HG03280 (cell line): ENCODE measurements at regions not wholly inside any gene's neighbourhood (a gene's known extent, or its start where the extent isn't known, plus 50 kb on each side); places are given as distances from the start of the nearest gene placed in this dataset.

Source experiments
- ATAC-seq: cut with Tn5 transposase; IDR thresholded peaks from one replicate; pipeline ENCODE4 v1.9.1; 2021; ENCODE audit warnings: mild to moderate bottlenecking, moderate library complexity; ENCODE audit not compliant: unreplicated experiment

DNA sequence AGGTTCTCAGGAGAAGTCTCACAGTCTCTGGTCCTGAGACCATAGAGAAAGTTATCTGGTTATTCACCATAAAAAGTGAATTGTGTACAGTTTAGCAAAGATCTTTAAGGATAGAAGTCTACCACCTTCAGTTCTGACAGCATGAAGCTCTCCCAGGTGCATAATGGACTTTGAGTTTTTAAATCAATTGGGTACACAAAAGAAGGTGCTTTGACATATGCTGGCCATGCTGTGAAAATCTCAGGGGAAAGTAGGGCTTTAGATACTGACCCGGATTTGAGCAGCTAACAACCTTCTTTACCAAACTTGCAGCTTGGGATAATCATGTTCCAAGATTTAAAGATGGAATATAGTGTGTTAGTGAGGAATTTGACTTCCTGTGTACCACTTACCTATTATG is 264.2 kb downstream of the ZSWIM6 start:
- ATAC-seq = no peak

DNA sequence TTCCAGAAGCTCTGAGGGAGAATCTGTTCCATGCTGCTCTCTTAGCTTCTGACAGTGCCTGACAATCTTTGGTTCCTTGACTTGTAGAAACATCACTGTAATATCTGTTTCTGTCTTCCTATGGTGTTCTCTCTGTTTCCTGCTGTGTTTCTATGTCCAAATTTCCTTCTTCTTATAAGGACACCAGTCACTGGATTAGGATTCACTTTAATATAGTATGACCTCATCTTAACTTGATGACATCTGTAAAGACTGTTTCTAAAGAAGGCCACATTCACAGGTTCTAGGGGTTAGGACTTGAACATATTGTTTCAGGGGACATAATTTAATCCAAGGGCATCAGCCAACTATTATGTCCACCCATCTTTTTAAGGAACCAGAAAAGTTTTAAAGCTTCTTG is 265.6 kb downstream of the ZSWIM6 start:
- ATAC-seq = no peak

DNA sequence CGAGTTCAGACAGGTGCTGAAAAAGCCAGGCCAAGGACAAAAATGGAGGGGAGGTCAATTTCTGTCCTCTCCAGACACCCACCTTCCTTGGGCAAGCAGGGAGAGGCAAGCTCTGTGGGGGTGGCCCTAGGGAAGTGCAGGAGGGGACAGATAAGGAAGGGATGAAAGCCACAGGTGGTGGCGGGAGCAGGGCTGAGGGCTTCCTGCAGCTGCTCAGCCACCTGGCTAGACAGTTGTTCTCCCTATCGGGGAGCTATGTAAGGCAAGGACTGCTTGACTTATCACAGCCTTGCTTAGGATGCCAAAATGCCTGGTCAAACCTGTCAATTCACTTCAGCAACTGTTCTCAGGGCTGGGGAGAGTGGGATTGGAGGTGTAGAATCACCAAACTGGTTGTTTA is 266.1 kb downstream of the ZSWIM6 start:
- ATAC-seq = no peak

DNA sequence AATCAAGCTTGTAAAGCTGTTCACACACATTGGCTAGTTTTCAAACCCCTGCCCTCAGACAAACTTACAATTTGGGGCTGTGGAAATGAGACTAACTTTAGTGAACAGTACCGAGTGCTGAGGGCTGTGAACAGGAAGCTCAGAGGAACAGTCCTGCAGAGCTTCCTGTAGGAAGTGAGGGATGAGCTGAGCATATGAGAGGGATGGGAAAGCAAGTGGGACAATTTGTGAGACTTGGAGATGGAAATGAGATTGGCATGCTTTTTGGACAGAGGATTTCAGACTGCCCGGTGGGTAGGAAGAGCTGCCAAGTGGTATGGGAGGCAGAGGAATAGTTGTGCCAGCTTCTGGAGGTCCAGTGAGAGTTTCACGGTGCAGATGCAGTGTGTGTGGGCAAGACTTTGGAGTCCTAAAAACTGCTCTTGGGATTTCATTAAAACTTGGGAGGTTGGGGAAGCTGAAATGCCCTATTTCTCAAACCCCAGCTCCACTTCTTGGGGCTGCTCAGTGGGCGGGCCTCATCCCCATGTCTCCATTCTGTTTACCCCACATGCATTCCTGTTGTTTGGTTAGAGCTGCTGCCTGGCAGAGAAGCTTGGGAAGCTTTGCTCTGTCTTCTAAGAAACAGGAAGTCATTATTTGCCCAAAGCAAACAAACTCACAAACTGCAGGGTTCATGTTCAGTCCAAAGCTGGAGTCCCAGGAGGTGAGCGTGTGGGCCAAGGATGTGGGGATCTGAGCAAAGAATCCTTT is 267.5 kb downstream of the ZSWIM6 start:
- ATAC-seq = no peak

DNA sequence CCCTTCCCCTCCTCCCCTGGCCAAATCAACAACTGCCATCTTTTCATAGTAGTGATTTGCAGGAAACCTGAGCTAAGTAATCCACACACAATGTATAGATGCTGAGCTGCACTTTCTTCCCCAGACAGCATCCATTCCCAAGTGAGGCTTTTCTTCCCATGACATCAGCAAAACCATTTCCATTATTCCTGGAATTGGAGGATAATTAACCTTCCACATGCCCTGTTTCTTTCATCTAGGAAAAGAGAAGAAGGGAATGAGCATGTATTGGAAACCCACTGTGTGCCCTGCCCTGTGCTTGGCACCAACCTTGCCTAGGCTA is 268.0 kb downstream of the ZSWIM6 start:
- ATAC-seq = no peak

DNA sequence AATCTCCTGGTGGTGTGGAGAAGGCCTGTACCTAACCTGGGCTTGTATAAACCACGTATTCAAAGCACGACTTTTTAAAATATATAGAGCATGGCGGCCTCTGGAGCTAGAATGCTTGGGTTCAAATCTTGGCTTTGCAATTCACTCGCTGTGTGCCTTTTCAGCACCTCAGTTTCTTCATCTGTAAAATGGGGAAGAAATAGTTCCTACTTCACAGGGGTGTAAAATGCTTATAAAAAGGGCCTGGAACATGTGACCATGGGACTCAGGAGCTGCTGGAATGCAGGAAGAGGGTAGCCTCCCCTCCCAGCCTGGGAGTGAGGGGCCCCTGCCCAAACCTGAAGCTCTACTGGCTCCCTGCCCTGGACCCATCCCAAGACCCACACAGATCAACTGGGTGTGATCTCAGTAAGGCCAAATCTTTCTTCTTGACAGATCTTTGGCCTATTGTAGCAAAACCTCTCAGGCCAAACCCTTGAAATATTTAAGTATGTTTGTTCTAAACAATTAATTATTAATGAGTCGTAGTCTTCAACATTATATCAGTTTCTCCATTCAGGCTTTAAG is 269.0 kb downstream of the ZSWIM6 start:
- no peak for ATAC-seq

DNA sequence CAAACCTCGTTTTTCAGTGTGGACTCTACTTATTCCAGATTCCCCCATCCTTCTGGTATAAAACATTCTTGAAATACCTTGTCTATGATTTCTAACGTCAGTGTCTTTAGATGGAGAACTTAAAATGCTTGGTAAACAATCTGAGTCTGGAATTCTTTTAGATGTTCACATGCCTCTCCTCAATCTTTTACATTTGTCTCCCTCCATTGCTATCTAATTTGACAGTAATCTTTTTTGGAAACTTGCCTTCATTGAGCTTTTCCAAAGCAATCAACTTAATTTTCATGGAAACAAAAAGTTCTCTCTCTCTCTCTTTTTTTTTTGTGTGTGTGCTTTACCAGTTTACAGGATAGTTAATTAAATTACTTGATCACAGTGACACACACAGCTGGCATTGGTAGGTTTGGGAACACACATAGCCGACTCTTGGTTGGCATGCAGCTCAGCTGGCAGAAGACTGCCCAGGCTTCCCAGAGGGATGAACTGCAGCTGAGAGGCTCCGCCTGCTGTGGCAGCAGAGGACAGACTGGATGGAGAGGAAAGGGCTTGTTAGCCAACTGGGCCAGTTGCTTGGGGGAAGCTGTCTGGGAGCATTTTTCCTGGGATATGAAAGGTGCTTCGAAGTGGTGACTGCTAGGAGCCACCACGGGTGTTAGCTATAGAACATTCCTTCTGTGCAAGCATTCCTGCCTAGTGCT is 271.3 kb downstream of the ZSWIM6 start:
- ATAC-seq = no peak

DNA sequence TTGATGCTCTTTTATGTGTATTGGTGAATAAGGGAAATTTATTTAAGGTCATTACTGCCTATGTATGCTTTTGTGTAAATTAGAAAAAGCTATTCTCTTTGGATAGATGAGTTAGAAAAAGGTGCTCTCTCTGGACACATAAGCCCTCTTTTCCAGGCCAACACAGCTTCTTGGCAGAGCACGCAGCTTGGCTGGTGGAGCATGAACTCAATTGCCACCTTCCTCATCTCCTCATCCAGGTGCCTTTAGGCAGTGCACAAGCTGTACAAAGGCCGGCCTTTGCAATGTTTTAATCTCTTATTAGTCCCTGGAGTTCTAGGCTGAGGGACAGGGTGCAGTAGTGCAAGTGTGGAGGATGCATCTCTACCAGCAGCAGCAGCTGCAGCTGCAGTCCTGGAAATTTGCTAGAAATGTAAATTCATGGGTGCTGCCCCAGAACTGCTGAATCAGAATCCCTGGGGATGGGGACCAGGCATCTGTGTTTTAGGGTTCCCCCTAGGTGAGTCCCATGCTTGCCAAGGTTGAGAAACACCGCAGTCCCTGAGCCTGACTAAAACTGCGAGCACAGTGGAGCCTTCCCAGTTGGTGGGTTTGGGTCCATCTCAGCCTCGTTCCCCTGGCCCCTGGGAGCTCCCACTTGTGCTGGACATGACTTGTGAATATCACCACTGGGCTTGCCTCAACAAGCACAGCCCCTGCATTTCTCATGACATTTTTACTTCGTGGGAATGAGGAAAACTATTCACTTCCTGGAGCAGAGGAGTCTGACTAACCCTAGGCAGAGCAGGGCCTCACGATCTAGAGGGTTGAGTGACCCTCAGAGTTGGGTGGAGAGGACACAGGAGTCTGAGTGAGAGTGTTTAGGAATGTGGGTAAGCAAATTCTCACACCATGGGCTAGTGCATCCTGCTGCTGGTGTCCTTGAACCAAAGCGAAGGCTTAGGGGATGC is 272.3 kb downstream of the ZSWIM6 start:
- ATAC-seq = no peak

DNA sequence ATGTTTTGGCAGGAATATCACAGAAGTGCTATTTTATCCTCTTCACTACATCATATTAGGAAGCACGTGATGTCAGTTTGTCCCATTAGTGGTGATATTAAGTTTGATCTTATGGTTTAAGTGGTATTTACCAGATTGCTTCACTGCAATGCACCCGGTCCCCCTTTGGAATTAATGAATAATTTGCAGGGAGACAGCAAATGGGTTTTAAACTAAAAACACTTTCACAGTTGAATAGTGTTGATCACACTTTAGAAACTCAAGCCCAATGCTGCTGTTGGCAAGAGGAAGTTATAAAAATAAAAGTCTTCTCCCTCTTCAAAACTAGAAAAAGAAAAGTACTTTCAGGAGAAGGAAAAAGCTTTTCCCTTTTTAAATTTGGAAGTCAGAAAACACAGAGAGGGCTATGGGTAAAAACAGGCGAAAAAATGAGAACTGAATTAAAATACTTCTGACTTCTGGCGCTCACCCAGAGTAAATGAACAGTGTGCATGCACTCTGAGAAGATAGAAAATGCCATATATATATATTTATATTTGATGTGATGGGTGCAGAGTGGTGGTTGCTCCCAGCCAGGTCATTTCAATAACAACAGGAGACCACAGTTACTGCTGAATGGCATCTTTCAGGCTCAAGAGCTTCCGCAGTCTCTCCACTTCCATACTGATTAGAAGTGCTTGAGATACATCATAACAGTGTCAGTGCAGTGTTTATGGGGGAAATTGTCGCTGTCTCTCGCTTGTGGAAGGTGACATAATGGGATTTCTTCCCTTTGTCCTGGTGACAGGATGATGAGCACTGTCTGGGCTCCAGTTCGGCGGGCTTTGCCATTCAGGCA is 278.0 kb downstream of the ZSWIM6 start:
- no peak for ATAC-seq

DNA sequence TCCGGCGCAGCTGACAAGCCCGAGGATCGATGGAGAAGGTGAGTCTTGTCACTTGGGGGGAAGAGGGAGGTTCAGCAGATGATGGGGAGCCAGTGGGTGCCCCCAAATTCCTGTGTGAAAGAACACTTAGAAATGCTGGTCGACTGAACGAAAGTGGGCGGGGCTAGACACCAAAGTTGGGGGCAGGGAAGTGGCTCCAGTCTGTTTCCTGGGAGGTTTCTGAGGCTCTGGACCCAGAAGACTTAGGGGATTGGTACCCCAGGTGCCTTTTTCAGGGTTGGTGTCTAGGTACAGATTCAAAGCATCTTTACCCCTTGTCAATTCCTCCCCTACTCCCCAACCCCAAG is 278.6 kb downstream of the ZSWIM6 start:
- ATAC-seq = no peak

DNA sequence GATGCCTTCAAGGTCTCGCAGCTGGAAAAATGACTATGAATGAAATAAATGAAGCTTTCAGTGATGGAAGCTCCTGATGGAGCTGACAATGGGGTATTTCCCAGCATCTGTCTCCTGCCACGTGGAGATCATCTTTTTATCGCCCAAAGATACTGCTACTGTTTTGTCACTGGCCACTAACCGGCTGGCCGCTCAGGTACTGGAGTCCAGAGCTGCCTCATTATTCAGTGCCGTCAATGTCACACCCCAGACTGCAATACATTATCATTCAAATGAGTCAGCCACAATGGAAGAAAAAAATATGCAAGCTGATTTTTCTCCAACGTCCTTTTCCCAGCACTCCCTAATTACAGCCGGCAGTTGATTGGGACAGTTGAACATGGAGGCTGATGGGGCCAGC is 280.4 kb downstream of the ZSWIM6 start:
- no peak for ATAC-seq

DNA sequence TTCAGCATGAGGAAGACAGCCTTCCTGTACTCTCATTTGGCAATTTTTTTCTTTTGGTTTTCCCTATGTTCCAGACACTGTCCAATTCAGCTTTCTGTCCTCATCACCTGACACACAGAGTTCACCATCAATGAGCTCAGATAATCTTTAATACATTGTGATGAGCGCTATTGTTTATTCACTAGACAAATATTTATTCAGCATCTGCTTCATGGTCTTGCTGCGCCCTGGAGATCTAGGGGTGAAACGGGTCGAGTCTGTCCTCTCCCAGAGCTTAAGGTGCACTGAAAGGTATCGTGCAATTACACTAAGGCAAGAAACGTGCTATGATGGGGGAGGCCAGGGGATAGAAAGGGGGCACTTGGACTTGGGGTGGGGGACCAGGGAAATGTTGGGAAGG is 281.6 kb downstream of the ZSWIM6 start:
- ATAC-seq = no peak

DNA sequence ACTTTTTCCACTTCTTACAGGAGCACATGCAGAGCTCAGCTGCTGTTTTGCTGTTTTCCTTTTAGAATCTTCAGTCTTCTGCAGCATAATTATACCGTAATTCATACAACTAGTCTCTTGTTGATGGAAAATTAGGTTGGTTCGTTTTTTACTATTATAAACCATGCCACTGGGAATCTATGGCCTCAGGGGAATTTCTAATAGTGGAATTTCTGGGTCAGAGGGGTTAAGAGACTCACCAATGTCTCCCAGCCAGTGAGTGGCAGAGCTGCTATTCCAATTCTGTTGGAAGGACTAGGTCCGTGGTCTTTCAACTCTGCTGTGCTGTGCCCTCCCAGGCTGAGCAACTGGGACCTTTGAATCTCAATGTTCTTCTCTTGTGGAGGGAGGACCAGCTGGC is 282.5 kb downstream of the ZSWIM6 start:
- no peak for ATAC-seq

DNA sequence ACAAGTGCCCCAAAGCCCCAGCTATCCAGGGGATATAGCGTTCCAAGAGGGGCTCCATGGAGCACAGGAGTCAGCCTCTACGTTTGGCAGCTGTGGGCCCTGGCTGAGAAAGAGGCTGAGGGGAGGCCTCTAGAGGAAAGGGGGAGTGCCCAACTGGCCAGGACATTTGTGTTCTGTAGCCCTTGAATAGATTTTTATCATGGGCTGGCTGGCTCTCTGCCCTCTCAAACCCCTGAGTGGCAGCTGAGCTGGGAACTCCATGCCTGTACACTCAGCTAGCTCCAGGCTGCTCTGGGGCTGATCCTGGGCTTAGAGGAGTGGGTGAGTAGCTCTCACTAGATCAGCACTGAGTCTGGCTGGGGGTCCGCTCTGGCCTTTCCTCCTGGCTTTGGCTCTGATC is 285.0 kb downstream of the ZSWIM6 start:
- ATAC-seq = no peak

DNA sequence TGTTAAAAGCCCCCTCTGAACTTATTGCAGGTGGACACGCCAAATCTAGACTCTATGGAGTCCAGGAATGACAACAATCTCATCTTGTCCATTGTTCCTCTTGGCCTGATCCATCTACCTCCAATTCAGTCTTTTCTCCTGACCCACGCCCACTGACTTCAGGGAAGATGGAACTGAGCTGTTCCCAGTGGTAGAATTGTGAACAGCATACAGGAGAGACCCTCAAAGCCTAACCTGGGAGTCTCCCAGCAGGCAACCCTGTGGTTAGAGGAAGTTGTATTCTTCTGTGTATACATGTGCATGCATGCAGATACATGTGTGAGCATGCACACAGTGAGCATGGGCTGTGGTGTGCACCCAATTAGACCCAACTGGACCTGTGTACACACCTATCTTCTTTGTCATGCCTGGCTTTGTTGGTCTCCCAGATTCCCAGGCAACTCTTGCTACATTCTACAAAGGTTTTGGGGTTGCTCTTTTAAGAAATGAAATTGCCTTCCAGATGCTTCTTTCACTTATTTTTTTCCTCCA is 286.0 kb downstream of the ZSWIM6 start:
- no peak for ATAC-seq

DNA sequence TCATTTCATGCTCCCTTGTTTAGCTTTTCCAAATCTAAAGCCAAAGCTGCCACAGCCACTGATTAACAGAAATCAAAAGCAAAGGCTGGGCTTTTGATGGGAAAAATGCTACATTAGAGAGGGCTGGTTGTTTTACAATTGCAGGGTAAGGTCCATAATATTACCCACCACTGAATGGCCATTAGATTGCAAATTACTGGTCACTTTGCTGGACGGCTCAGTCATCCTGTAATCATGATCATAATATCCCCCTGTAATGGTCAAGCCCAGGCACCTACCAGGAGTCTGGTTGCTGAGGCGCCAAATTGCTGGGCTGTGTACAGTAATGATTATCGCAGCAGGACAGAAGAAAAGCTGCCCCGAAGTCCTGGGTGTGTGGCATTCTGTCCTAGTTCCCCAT is 286.5 kb downstream of the ZSWIM6 start:
- no peak for ATAC-seq

DNA sequence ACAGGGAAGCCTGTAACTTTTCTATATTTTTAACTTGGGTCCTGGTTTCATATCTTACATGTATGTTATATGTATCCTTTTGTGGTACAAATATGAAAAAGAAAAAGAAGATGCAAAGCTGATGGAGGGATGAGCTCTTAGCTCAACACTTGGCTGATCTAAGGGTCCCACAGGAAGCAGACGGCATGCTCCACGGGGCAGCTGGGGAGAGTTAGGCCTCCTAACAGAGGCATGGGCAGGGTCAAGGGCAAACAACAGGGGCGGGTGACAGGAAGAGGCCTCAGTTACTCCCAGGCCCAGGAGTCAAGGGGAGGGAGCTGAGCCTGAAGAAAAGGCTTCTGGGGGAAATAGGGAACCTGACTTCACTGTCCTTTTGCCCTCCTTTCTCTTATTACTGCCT is 287.2 kb downstream of the ZSWIM6 start:
- no peak for ATAC-seq

DNA sequence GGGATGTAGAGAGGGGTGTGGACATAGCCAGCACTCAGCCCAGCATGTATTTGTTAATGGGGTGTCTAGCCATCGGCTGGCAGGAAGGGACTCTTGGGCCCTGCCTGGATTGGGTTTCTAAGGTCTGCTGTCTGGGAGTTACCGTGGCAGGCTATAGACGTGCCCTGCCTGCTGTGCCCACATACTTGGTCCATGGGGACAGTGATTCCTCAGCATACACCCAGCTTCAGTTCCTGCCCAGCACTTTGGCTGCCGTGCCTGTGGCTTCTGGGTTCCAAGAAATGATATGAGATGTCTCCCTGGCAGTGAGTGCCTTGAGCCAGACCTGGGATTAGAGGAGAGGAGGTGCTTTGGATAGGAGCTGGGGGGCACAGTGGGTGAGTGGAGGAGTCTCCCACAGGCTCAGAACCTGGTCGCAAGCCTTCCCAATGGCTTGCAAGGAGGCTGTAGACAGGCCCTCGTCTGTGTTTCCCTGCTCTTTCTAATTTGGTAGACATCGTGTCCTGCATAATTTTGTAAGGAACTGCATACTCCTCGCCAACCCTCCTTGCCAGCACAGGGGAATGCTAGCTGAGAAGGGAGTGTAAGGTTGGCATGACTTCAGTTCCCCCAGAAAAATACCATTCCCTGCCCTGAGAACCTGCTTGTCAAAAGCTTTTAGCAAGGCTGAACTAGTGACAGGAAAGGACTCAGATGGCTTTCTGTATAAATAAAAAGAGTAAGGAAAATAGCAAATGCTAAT is 287.9 kb downstream of the ZSWIM6 start:
- no peak for ATAC-seq

DNA sequence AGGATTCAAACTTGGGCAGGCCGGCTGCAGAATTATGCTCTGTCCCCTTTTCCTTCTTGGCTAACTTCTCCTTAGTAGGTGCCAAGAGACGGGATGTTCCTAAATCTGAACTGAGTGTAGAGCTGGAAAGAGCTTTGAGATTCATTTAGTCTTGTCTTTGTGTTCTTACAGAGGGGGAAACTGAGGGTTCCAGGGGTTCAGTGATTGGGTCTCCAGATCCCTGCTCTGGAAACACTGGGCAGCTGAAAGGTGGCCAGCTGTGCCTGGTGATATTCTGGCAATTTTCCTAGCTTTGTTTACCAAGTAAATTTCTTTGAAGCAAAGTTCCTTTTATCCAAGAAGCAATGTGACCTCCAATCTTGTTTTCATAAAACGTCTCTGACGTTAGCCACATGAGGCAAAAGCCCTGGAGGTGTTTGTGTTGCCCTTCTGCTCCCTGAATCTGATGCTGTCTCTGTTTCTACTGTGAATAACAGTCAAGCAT is 288.7 kb downstream of the ZSWIM6 start:
- ATAC-seq = no peak
